ENCODE measurements at regions not wholly inside any gene's neighbourhood (a gene's known extent, or its start where the extent isn't known, plus 50 kb on each side); places are given as distances from the start of the nearest gene placed in this dataset.

GRCh38 chr4:72827968-72828367 is 241.5 kb downstream of the COX18 start:
- H3K36me3 ChIP-seq (ENCODE audit: control insufficient read depth in 2 of 2, insufficient read depth in 2 of 2, low read length in 1 of 2): no peaks in the 10 kb centered on the region
- H3K4me1 ChIP-seq (ENCODE audit: control insufficient read depth in 2 of 2, insufficient read depth in 2 of 2, low read length in 1 of 2): no peaks in the 10 kb centered on the region
- no peaks in the 10 kb centered on the region for H3K27me3 ChIP-seq (ENCODE audit: control insufficient read depth in 1 of 2, insufficient read depth in 2 of 2, low read length in 2 of 2)
- WGBS, 2 donors: 65 to 67% methylated on average over 1 of the region's 1 CpG
- no peaks in the 10 kb centered on the region for H3K9me3 ChIP-seq (ENCODE audit: control insufficient read depth in 2 of 2, insufficient read depth in 1 of 2, low read depth in 1 of 2, low read length in 1 of 2)
- H3K4me3 ChIP-seq (ENCODE audit: low read depth in 1 of 2, low read length in 2 of 2): no peak overlapping the region
- H3K27ac ChIP-seq (ENCODE audit: low read depth in 2 of 2, low read length in 1 of 2): no peak overlapping the region

- Histone ChIP-seq H3K4me3 (ENCODE audit: low read depth in 1 of 2, low read length in 2 of 2) (no peak overlapping the region), H3K27ac (ENCODE audit: low read depth in 2 of 2, low read length in 1 of 2) (no peak overlapping the region), H3K36me3 (ENCODE audit: control insufficient read depth in 2 of 2, insufficient read depth in 2 of 2, low read length in 1 of 2) (no peaks in the 10 kb centered on the region), H3K27me3 (ENCODE audit: control insufficient read depth in 1 of 2, insufficient read depth in 2 of 2, low read length in 2 of 2) (no peaks in the 10 kb centered on the region), H3K9me3 (ENCODE audit: control insufficient read depth in 2 of 2, insufficient read depth in 1 of 2, low read depth in 1 of 2, low read length in 1 of 2) (no peaks in the 10 kb centered on the region), H3K4me1 (ENCODE audit: control insufficient read depth in 2 of 2, insufficient read depth in 2 of 2, low read length in 1 of 2) (no peaks in the 10 kb centered on the region)
Observed at GRCh38 chr4:72820107-72820506, 249.4 kb downstream of the COX18 start.

- Histone ChIP-seq H3K36me3 (ENCODE audit: control insufficient read depth in 2 of 2, insufficient read depth in 2 of 2, low read length in 1 of 2) (no peaks in the 10 kb centered on the region), H3K4me3 (ENCODE audit: low read depth in 1 of 2, low read length in 2 of 2) (no peak overlapping the region), H3K9me3 (ENCODE audit: control insufficient read depth in 2 of 2, insufficient read depth in 1 of 2, low read depth in 1 of 2, low read length in 1 of 2) (no peaks in the 10 kb centered on the region), H3K27ac (ENCODE audit: low read depth in 2 of 2, low read length in 1 of 2) (no peak overlapping the region), H3K27me3 (ENCODE audit: control insufficient read depth in 1 of 2, insufficient read depth in 2 of 2, low read length in 2 of 2) (no peaks in the 10 kb centered on the region), H3K4me1 (ENCODE audit: control insufficient read depth in 2 of 2, insufficient read depth in 2 of 2, low read length in 1 of 2) (no peaks in the 10 kb centered on the region)
- WGBS, 2 donors: 67 to 84% methylated on average over 1 of the region's 1 CpG
Observed at GRCh38 chr4:72817012-72817411, 248.0 kb upstream of the ADAMTS3 start.

GRCh38 chr4:72814241-72814640 is 245.2 kb upstream of the ADAMTS3 start:
- Histone ChIP-seq H3K9me3 (ENCODE audit: control insufficient read depth in 2 of 2, insufficient read depth in 1 of 2, low read depth in 1 of 2, low read length in 1 of 2) (no peaks in the 10 kb centered on the region), H3K27me3 (ENCODE audit: control insufficient read depth in 1 of 2, insufficient read depth in 2 of 2, low read length in 2 of 2) (no peaks in the 10 kb centered on the region), H3K27ac (ENCODE audit: low read depth in 2 of 2, low read length in 1 of 2) (no peak overlapping the region), H3K4me3 (ENCODE audit: low read depth in 1 of 2, low read length in 2 of 2) (no peak overlapping the region), H3K4me1 (ENCODE audit: control insufficient read depth in 2 of 2, insufficient read depth in 2 of 2, low read length in 1 of 2) (no peaks in the 10 kb centered on the region), H3K36me3 (ENCODE audit: control insufficient read depth in 2 of 2, insufficient read depth in 2 of 2, low read length in 1 of 2) (no peaks in the 10 kb centered on the region)
- WGBS, 2 donors: 58 to 65% methylated on average over 1 of the region's 1 CpG

GRCh38 chr4:72809208-72809607 is 240.2 kb upstream of the ADAMTS3 start:
- H3K27me3 ChIP-seq (ENCODE audit: control insufficient read depth in 1 of 2, insufficient read depth in 2 of 2, low read length in 2 of 2): no peaks in the 10 kb centered on the region
- 62 to 69% methylated on average over 1 of the region's 1 CpG for WGBS, 2 donors
- H3K27ac ChIP-seq (ENCODE audit: low read depth in 2 of 2, low read length in 1 of 2): no peak overlapping the region
- H3K4me1 ChIP-seq (ENCODE audit: control insufficient read depth in 2 of 2, insufficient read depth in 2 of 2, low read length in 1 of 2): no peaks in the 10 kb centered on the region
- H3K9me3 ChIP-seq (ENCODE audit: control insufficient read depth in 2 of 2, insufficient read depth in 1 of 2, low read depth in 1 of 2, low read length in 1 of 2): no peaks in the 10 kb centered on the region
- H3K36me3 ChIP-seq (ENCODE audit: control insufficient read depth in 2 of 2, insufficient read depth in 2 of 2, low read length in 1 of 2): no peaks in the 10 kb centered on the region
- H3K4me3 ChIP-seq (ENCODE audit: low read depth in 1 of 2, low read length in 2 of 2): no peak overlapping the region

- no peak overlapping the region for H3K27ac ChIP-seq (ENCODE audit: low read depth in 2 of 2, low read length in 1 of 2)
Observed at GRCh38 chr4:72805284-72805683, 236.3 kb upstream of the ADAMTS3 start.

GRCh38 chr4:72797486-72797885 is 228.5 kb upstream of the ADAMTS3 start:
- 82 to 83% methylated on average over 1 of the region's 1 CpG for WGBS, 2 donors
- H3K4me3 ChIP-seq (ENCODE audit: low read depth in 1 of 2, low read length in 2 of 2): no peak overlapping the region
- no peaks in the 10 kb centered on the region for H3K9me3 ChIP-seq (ENCODE audit: control insufficient read depth in 2 of 2, insufficient read depth in 1 of 2, low read depth in 1 of 2, low read length in 1 of 2)
- H3K27me3 ChIP-seq (ENCODE audit: control insufficient read depth in 1 of 2, insufficient read depth in 2 of 2, low read length in 2 of 2): no peaks in the 10 kb centered on the region
- no peaks in the 10 kb centered on the region for H3K4me1 ChIP-seq (ENCODE audit: control insufficient read depth in 2 of 2, insufficient read depth in 2 of 2, low read length in 1 of 2)
- no peaks in the 10 kb centered on the region for H3K36me3 ChIP-seq (ENCODE audit: control insufficient read depth in 2 of 2, insufficient read depth in 2 of 2, low read length in 1 of 2)
- no peak overlapping the region for H3K27ac ChIP-seq (ENCODE audit: low read depth in 2 of 2, low read length in 1 of 2)

More at GRCh38 chr4:72805284-72805683, 236.3 kb upstream of the ADAMTS3 start:
- Histone ChIP-seq H3K36me3 (ENCODE audit: control insufficient read depth in 2 of 2, insufficient read depth in 2 of 2, low read length in 1 of 2) (no peaks in the 10 kb centered on the region), H3K4me3 (ENCODE audit: low read depth in 1 of 2, low read length in 2 of 2) (no peak overlapping the region), H3K9me3 (ENCODE audit: control insufficient read depth in 2 of 2, insufficient read depth in 1 of 2, low read depth in 1 of 2, low read length in 1 of 2) (no peaks in the 10 kb centered on the region), H3K4me1 (ENCODE audit: control insufficient read depth in 2 of 2, insufficient read depth in 2 of 2, low read length in 1 of 2) (no peaks in the 10 kb centered on the region), H3K27me3 (ENCODE audit: control insufficient read depth in 1 of 2, insufficient read depth in 2 of 2, low read length in 2 of 2) (no peaks in the 10 kb centered on the region)
- 52 to 62% methylated on average over 2 of the region's 2 CpGs for WGBS, 2 donors

- Histone ChIP-seq H3K4me3 (ENCODE audit: low read depth in 1 of 2, low read length in 2 of 2) (no peak overlapping the region), H3K27me3 (ENCODE audit: control insufficient read depth in 1 of 2, insufficient read depth in 2 of 2, low read length in 2 of 2) (no peaks in the 10 kb centered on the region), H3K9me3 (ENCODE audit: control insufficient read depth in 2 of 2, insufficient read depth in 1 of 2, low read depth in 1 of 2, low read length in 1 of 2) (peaks cover 3 to 4% of the 10 kb centered on the region in 2 donors), H3K36me3 (ENCODE audit: control insufficient read depth in 2 of 2, insufficient read depth in 2 of 2, low read length in 1 of 2) (no peaks in the 10 kb centered on the region), H3K27ac (ENCODE audit: low read depth in 2 of 2, low read length in 1 of 2) (no peak overlapping the region), H3K4me1 (ENCODE audit: control insufficient read depth in 2 of 2, insufficient read depth in 2 of 2, low read length in 1 of 2) (no peaks in the 10 kb centered on the region)
- 11 to 64% methylated on average over 2 of the region's 2 CpGs for whole genome bisulfite sequencing, 2 donors
Observed at GRCh38 chr4:72791054-72791453, 222.0 kb upstream of the ADAMTS3 start.

- Histone ChIP-seq H3K27ac (ENCODE audit: low read depth in 2 of 2, low read length in 1 of 2) (no peak overlapping the region), H3K36me3 (ENCODE audit: control insufficient read depth in 2 of 2, insufficient read depth in 2 of 2, low read length in 1 of 2) (no peaks in the 10 kb centered on the region), H3K4me1 (ENCODE audit: control insufficient read depth in 2 of 2, insufficient read depth in 2 of 2, low read length in 1 of 2) (no peaks in the 10 kb centered on the region), H3K27me3 (ENCODE audit: control insufficient read depth in 1 of 2, insufficient read depth in 2 of 2, low read length in 2 of 2) (no peaks in the 10 kb centered on the region), H3K4me3 (ENCODE audit: low read depth in 1 of 2, low read length in 2 of 2) (no peak overlapping the region), H3K9me3 (ENCODE audit: control insufficient read depth in 2 of 2, insufficient read depth in 1 of 2, low read depth in 1 of 2, low read length in 1 of 2) (peaks cover 0 to under 1% of the 10 kb centered on the region in 2 donors)
- WGBS, 2 donors: 83 to 85% methylated on average over 6 of the region's 6 CpGs
Observed at GRCh38 chr4:72786401-72786990, 217.5 kb upstream of the ADAMTS3 start.

- Histone ChIP-seq H3K27me3 (ENCODE audit: control insufficient read depth in 1 of 2, insufficient read depth in 2 of 2, low read length in 2 of 2) (no peaks in the 10 kb centered on the region), H3K4me3 (ENCODE audit: low read depth in 1 of 2, low read length in 2 of 2) (no peak overlapping the region), H3K36me3 (ENCODE audit: control insufficient read depth in 2 of 2, insufficient read depth in 2 of 2, low read length in 1 of 2) (no peaks in the 10 kb centered on the region), H3K27ac (ENCODE audit: low read depth in 2 of 2, low read length in 1 of 2) (no peak overlapping the region), H3K4me1 (ENCODE audit: control insufficient read depth in 2 of 2, insufficient read depth in 2 of 2, low read length in 1 of 2) (no peaks in the 10 kb centered on the region), H3K9me3 (ENCODE audit: control insufficient read depth in 2 of 2, insufficient read depth in 1 of 2, low read depth in 1 of 2, low read length in 1 of 2) (peaks cover 0 to 3% of the 10 kb centered on the region in 2 donors)
- WGBS, 2 donors: 76 to 77% methylated on average over 4 of the region's 4 CpGs
Observed at GRCh38 chr4:72779241-72779640, 210.2 kb upstream of the ADAMTS3 start.

Data from esophagus (tissue), 2 donors.